GM21515 (cell line): ENCODE measurements at regions not wholly inside any gene's neighbourhood (a gene's known extent, or its start where the extent isn't known, plus 50 kb on each side); places are given as distances from the start of the nearest gene placed in this dataset.

Experiments
- ATAC-seq: cut with Tn5 transposase; IDR thresholded peaks from one replicate; pipeline ENCODE4 v1.9.1; 2021; ENCODE audit not compliant: unreplicated experiment

DNA sequence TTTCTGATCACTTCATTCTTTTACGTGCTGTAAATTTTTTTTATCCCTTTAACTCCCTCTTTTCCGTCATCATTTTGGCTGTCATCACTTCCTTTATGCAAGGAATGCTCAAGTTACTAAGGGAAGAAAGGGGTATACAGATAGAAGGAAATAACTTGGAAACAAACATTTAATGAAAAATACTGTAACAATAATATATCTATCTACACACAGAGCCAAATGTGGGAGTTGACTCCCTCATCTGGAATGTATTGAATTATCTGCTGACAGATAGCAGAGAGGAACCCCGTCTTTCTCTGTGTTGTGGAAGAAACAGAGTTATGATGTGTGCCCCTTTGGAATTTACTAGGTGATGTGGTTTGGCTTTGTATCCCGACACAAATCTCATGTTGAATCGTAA is 182.5 kb upstream of the NXPH2 start:
- no peak for ATAC-seq

DNA sequence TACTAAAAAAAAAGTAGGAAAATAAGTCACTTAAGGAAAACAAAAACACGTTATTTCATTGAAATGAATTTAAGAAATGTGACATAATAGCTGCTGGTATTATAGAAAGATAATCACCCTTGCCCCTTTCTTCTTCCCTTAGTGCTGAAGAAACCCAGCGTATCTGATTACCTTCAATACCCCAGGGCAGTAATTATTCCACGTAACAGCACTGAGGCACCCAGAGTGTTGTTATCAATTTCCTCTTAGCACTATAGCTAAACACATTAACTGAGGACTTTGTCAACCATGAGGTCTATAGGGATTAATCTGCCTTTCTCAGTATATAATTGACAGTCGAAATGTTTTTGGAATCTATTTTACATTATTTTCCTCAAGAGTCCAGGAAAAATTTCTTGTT is 180.0 kb upstream of the NXPH2 start:
- ATAC-seq = no peak

DNA sequence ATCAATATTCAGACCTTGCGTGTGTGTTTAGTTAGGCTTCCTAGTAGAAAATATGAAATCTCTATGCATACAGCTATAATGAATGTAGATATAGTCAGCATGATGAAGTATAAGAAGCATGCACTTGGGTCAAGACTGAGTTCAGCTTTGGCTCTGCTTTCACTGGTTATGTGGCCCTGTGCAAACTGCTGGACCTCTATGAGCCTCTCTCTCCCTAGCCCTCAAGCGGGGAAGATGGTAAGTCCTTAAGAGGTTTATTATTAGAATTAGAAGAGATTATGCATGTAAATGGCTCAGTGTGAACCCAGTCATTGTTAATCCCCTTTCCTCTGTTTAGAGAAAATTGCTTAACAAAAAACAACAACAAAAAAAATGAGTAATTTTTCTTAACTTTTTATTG is 178.8 kb upstream of the NXPH2 start:
- ATAC-seq = no peak

DNA sequence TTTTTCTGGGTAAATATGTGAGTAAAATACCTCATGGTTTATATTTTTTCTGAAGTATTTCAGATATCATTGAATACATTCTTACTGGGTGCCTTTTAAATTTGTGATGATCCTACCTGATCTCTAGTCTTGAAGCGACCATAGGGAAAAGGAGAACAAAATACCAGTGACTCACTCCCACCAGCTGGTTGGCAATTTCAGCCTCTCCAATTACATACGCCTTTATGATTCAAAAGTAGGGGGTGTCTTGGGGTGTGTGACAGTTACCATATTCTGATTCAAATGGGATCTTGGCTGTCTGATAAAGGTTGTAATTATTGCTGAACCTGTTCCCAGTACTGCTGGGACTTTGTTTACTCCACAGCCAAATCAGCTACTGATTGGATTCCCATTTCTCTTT is 175.9 kb upstream of the NXPH2 start:
- ATAC-seq = no peak

DNA sequence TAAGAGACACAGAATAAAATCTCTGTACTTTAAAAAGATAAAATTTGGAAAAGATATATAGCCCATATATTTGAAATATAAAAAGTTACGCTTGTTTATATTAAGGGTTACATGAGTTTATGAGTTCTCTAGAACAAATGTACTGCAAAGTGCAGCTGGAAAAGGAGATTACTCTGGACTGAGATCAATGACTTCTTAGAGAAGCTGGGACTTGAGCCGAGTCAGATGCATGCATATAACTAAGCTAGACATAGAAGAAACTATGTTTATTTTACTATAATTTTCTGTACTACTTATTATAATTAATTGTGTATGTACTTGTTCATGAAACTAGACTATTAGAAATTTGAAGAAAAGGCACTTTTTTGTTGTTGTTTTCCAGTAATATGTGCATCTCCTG is 170.3 kb upstream of the NXPH2 start:
- no peak for ATAC-seq

DNA sequence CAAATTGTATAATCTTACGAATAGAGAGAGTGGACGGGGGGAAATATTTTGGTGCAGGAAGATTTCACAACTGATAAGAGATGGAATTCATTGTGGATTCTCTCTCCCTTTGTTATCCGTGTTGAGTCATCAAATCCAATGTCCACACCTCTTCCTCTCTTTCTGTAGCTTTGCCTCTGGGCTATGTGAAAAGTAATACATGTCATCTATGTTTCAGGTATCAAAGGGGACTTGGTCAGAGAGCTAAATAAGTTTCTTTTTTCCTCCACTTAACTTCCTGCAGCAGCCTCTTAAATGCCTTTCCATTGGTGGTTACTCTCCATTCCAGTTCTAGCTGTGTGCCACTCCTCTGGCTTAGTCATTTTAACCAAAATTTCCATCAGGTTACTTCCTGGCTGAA is 169.3 kb upstream of the NXPH2 start:
- ATAC-seq = no peak

DNA sequence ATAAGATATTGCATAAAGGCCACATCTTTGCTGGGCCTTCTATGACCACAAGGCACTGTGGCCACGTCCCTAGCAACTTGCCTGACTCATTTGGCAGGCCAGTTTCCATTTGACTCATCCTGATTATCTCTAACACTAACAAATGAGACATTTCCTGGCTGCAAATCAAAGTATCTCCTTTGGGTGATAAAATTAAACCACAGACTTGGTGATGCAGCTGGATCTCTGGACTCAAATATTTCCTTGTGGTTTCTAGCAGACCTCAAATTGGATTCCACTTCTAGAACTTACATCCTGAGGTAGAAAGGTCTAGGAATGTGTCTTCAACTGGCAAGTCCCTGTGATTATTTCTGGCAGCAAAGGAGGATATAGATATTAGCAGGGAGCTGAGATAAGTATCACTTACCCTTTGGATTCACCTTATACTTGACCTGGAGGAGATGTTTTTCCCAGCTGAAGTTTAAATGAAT is 167.9 kb upstream of the NXPH2 start:
- ATAC-seq = no peak

DNA sequence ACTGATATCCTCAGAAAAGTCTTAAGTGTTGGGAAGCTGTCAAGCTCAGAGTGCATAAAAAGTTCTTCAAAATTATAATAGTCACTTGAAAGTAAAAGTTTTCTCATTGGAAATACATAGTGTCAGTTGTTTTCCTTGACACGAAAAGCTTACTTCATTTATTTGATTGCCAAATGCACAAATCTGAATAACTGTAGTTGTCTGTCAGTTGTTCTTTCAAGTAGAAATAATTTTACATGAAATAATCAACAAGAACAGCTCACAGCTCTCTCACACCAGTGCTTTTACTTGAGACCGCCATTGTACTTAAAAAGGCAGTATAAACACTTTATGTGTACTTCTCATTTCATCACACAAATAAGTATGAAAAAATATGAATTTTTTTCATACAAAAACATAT is 163.3 kb upstream of the NXPH2 start:
- no peak for ATAC-seq

DNA sequence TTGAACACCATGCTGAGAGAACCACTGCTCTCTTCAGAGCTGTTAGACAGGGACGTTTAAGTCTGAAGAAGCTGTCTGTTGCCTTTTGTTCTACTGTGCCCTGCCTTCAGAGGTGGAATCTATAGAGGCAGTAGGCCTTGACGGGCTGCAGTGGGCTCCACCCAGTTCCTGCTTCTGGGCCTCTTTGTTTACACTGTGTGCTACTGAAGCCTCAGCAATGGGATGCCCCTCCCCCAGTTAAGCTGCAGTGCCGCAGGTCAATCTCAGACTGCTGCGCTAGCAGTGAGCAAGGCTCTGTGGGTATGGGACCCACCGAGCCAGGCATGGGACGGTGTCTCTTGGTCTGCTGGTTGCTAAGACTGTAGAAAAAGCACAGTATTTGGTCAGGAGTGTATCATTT is 162.3 kb upstream of the NXPH2 start:
- ATAC-seq = no peak

DNA sequence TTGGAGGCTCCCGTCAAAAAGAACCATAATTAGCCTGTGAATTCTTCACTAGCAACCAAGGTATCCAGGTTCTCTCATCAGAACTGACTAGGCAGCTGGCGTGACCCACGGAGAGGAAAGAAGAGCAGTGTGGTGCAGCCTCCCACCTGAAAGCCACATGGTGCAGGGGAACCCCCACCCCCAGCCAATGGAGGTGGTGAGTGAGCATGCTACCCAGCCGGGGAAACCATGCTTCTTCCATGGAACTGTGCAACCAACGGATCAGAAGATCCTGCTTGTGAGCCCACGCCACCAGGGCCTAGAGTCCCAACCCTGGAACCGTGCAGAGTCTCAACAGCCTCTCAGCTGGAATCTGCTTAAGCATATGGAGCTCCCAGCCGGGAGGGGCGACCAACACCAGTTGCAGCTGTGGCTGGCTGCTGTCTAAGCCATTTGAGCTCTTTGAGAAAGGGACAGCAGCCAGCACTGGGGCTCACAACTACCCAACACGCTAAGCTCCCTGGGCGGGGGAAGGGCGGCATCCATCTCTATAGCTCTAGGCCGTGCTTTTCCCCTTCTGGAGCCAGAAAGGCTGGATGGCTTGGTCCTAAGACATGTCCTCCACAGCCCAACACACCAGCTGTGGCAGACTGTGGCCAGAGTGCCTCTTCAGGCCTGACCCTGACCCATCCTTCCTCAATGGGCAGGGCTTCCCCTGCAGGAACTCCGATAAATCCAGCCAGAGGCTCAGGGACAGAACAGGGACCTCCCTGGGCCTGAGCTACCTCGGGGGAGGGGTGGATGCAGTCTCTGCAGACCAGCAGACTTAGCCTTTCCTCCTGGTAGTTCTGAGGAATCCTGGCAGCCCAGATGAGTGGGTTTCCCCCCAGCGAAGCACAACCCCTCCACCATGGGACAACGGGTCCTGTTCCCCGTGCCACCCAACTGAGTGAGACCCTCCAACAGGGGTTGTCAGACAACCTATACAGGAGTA is 151.4 kb upstream of the NXPH2 start:
- no peak for ATAC-seq

DNA sequence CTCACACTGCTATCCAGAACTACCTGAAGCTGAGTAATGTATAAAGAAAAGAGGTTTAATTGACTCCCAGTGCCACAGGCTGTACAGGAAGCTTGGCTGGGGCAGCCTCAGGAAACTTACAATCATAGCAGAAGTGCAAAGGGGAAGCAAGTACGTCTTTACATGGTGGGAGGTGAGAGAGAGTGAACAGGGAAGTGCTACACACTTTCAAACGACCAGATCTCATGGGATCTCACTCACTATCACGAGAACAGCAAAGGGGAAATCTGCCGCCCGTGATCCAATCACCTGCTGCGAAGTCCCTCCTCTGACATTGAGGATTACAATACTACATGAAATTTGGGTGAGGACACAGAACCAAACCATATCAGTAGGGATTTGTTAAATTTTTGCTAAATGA is 150.4 kb upstream of the NXPH2 start:
- ATAC-seq = no peak

DNA sequence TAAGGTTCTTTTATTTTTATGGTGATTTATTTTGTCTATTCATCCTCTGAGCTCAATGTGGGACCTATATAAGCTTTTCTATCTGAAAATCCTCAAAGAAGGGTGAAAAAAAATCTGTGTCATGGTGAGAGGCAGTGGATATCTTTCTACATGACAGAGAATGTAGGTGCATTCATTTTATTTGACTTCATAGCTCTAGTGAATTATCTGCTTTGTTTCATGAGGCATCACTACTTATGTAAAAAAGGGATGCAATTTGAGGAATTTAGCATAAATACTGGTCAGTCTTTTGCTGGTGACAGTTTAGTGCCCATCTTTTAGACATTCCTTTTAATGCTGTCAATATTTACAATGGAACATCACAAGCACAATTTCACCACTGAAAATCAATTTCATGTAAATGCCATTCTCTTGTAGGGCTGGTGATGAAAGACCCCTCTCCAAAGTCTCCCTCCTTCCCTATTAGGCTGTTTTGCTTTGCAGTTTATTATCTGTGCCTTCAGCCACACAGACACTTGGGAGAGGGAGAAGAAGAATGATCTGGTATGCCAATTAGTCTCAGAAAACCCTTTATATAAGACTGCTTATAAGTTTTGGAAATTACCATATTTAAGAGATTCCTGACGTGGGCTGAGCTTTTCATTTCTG is 148.3 kb upstream of the NXPH2 start:
- ATAC-seq = no peak

DNA sequence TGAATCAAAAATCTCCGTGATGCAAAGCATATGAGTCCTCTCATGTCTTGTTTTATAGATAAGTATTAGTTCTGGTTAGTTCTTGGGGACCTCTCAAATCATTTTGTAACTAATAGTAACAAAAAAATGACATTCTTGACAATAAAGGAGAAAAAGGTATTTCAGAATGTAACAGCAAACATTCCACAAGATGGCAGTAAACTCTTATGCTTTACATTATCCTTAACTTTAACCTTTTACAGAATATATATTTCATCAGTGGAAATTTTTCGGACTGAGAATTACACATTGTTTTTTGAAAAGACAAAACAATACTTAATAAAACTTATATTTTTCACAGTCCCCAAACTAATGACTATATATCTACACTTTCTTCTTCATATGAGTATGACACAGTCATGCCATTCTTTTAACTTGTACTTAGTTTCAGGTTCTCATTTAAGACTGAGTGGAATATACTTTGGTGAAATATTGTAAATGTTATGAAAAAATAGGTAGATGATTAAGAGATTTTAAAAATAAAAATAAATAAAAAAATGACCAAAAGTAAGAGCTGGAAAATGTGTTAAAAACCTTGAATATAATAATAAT is 142.9 kb upstream of the NXPH2 start:
- ATAC-seq = no peak

DNA sequence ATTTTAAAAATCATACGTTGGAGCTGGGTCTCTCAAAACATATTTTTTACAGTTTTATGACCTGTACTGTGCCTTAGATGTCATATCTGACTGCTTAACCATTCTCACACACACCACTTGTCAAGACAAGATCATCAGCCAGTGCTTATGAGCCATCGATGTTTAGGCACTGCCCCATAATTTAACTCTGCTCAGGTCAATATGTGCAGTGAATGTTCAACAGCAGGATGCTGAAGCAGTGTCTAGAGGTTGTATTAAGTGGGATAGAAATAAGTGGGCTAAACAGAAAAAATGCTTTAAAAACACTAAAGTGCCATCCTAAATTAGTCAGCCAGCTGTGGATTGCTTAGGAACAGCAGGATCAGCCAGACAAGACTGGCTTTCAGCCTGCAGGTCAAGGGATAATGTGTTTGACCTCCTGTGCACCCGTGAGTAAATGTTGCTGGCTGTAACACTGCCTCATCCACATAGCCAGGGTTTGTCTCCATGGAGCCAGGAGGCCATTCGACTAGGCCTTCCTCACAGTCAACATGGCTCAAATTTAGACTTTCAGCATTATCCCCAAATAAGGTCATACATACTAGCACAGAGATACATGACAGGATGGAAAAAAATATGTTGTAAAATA is 139.0 kb upstream of the NXPH2 start:
- no peak for ATAC-seq

DNA sequence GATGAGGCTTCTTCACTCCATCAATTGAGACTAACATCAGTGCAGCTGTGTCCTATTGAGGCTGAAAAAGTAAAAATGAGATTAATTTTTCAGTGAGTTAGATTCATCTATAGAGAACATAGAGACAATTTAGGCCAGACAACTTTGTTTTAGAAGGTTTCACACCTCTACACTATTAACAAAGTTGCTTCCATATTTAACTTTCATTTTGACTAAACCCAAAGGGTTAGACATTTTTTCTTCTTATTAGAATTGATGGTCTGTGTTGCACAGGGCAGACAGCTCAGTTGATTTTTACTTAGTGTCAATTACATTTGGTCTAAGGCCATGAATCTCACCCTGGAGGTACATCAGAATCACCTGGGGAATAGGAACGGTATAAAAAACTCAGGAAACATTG is 130.2 kb upstream of the NXPH2 start:
- ATAC-seq = no peak

DNA sequence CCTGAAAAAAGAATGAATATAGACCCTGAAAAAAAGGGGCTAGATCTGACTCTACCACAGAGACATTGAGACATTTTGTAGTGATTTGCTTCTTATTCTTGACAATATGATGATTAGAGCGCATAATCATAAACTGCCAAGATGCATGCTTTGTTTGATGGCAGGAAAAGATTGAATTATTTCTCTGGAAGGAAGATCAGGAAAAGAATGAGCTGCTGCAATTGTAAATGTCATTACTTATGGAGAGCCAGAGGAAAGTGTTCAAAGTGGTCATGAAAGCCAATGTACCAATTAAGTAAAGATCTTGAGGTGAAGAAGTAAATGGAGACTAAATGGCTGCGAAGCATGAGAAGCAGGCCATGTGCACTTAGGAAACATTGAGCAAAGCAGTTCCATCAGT is 126.4 kb upstream of the NXPH2 start:
- no peak for ATAC-seq

DNA sequence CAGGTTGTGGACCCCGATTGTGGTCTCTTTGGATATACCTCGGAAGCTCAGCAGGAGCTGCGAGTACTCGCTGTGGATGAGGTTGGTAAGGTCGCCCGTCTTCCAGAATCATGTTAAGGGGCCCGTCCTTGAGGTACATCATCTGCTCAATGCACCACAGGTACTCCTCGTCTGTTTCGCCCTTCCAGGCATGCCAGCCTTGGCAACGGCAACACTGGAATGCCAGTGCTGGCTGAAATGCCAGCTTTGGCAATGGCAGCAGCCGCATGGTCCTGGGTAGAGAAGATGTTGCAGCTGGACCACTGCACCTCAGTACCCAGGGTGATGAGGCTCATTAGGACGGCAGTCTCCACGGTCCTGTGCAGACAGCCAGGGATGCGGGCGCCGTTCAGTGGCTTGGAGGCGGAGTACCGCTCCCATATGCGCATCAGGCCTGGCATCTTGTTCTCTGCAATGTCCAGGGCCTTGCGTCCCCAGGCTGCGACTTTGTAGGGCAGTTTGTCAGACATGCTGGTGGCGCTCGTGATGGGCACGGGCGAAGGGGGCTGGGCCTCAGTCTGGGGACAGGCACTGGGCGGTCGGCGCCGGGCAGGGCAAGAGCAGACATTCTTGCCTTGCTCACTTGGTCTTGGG is 122.2 kb upstream of the NXPH2 start:
- no peak for ATAC-seq

DNA sequence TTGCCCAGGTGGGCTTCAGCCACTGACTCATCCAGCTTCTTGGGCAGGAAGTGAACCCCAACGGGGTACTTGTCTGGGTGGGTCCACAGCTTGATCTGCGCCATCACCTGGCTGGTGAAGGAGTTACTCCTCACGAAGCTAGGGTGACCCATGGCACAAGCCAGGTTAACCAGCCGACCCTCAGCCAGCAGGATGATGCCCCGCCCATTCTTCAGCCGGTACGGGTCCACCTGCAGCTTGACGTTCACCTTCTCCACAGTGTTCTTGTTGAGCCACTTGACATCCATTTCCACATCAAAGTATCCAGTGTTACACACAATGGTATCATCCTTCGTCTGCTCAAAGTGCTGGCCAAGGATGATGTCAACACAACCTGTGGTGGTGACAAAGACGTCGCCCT is 121.3 kb upstream of the NXPH2 start:
- no peak for ATAC-seq

DNA sequence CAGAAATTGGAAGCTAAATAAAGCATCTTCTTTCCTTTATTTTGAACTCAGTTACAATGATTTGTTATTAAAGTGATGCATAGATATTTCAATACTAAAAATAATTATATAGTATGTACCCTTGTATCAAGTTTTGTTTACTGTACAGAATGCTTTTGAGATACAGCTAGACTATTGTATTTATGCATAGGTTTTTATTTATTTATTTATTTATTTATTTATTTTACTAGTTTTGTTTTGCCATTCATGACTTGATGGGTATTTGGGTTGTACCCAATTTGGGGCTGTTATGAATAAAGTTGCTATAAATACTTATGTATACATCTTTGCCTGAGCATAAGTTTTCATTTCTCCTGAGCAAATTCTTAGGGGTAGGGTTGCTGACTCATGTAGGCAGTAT is 118.7 kb upstream of the NXPH2 start:
- no peak for ATAC-seq

DNA sequence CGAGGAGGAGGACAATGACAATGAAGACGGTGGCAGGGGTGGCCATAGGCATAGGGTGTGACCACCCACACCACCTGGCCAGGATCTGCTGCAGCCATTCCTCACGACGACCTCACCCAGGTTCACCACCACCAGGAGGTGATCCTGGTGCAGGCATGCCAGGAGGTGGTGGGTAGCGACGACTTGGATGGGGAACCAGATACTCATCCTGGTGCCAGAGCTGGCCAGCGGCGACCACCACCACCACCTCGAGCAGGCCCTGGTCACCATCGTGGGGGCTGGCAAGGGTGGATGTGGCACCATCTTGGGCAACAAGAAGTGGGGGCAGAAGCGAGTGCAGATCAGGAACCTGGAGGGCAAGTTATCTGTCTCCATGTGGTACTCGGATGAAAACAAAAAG is 117.1 kb upstream of the NXPH2 start:
- no peak for ATAC-seq

DNA sequence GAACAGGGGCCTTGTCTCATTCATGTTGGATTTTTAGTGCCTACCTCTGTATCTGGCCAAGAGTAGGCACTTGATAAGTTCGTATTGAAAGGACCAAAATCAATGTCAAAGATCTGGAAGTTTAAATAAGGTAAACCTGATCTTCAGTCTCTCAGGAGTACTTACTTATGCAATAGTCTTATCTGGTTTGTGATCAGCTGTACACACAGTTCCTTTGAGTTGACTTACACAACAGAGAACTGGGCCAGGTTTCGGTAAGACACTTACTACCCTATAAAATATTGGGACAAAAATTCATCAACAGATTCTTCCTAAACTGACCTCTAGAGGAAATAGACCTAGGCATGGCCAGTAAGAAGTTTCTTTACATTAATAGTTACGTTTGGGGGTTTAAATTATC is 113.6 kb upstream of the NXPH2 start:
- no peak for ATAC-seq
